NCI-H226 (cell line): ENCODE measurements at regions not wholly inside any gene's neighbourhood (a gene's known extent, or its start where the extent isn't known, plus 50 kb on each side); places are given as distances from the start of the nearest gene placed in this dataset.

Experiments
- DNase-seq: peaks from one replicate; pipeline ENCODE4 v3.0.0-alpha.2; 2015

DNA sequence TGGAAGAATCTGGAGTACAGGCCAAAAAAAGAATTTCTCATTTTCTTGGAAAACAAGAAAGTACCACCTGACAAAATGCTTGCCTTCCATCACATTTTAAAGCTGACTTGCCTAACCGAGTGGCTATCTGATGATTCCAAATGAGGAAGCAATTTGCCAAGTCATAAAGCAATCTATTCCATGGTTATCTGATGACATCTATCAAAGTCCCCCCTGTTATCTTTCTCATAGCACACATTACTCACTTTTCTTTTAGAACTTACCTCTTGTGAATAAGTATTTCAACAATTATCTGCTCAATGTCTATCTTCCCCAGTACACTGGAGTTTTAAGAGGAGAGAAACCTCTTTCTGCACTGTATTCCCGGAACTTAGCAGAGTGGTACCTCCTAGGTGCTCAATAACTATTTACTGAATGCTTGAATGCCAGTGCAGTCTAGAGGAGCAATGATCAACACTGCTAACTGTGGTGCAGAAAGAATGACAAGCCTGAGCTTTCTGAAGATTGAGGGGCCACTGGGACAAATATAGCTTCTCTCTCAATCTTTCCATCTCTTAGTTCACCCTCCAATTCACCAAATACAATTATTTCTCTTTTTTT is 186.3 kb upstream of the ATP11B start:
- no peak for DNase-seq

DNA sequence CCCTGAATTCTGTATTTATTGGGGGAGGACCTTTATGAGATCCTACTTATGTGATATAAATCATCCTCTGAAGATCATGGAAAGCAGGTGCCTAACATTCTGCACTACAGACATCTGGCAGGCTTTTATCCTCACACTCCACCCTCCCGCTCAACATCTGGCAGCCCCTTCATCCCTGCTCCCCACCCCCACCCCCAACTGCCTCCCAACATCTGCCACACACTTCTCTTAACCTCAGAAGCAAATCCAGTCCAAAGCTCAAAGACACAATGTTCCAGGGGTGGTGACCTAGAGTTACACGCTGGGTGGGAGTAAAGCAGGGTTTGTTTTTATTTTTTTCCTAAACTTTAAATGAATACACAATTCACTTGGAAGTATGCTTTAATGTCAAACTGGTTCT is 184.5 kb upstream of the ATP11B start:
- no peak for DNase-seq

DNA sequence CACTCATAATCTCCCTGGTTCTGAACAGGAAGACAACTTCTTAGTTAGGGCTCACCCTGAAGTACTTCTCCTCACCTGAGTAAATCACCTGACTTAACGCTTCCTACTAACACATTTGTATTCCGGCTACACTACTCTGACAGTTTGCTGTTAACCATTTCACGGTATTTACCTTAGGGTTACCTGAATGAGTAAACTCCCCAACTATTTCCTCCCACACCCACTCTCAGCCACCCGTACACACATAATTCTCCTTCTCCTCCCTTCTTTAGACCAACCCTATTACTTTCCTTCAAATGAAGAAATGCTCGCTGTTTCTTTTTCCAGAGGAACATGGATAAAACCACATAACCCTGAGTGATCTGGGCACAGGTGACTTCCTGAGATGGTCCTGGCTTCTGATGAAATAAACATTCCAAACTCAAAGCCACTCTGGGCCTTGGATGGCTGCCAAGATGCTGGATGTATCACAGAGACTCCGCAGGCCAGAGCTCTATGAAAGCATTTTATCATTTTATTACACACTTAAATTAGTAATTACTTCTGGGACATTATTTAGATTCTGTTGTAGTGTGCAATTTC is 183.6 kb upstream of the ATP11B start:
- no peak for DNase-seq

DNA sequence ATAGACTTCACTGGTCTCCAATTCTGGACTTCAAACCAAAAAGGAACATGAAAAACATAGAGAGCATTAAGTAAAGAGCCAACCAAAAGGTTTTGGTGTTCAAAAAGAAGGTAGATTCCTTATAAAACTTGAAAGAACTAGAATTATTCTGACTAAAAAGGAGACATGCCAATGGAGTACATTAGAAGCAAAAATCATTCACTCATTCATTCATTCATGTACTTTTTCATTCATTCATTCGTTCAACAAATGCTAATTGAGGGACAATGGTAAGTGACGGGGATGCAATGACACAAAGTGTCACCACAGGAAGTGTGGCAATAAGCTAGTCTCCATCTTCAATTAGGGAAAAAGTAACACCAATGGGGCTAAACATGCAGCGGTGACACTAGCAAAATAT is 181.0 kb upstream of the ATP11B start:
- no peak for DNase-seq

DNA sequence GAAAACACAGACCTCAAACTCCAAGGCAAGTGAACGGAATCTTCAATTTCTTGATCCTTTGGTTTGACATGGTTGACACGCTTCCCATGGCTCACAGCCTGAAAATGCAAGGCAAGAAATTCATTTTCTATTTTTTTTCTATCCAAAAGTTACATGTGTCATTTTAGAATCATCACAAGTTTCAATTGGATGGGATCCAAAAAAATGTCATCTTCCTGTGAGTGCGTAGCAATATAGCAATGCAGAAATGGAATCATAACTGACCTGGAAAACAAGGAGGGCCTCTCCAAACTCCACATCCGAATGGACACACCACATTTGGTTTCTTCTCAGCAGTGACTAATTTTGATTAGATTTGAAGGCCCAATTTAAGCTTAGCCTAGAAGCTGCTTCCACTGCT is 175.8 kb upstream of the ATP11B start:
- no peak for DNase-seq

DNA sequence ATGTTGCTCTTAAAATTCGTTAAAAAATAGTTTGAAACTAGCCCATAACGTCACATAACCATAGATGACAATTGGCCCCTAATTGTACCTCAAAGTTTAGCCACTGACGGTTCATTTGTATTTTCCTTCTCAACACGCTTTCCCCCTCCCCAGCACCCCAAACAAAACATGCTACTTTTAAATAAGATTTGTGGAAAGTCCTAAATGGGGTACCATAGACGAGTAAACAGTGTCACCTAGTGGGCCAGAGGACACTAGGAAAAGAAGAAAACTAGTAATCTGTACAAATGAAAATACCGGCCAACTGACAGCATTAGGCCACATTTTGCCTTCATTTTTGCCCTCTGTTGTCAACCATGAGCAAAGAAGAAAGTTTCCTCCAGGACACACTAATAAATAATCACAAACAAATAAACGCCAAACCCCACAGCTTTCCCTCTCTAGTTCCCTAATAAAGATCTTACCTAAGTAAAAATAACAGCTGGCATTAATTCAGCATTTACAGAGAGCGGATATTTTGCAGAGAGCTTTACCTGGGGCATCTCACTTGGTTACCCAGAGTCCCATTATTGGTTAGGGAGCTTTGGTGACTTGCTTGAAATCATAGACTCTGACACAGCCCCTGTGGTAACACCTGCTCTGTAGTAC is 175.1 kb upstream of the ATP11B start:
- DNase-seq = no peak

DNA sequence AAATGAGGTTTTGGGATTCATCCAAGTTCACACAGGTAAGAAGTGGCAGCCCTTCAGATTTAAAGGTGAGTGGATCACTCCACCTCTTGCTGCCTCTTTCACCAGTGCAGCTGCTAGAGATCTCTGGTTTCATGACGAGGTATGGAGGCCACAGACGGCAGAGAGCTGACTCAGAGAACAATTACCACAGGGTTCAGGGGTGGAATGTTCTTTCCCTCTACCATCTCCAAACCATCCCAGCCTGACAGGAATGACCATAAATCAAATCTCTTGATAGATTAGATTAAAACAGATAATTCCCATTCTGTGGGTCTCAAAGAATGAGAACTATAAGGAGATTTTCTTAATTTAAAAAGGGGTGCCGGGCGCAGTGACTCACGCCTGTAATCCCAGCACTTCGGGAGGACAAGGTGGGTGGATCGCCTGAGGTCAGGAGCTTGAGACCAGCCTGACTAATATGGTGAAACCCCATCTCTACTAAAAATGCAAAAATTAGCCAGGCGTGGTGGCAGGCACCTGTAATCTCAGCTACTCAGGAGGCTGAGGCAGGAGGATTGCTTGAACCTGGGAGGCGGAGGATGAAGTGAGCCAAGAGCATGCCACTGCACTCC is 174.2 kb upstream of the ATP11B start:
- peak; percentile 86 for DNase-seq

DNA sequence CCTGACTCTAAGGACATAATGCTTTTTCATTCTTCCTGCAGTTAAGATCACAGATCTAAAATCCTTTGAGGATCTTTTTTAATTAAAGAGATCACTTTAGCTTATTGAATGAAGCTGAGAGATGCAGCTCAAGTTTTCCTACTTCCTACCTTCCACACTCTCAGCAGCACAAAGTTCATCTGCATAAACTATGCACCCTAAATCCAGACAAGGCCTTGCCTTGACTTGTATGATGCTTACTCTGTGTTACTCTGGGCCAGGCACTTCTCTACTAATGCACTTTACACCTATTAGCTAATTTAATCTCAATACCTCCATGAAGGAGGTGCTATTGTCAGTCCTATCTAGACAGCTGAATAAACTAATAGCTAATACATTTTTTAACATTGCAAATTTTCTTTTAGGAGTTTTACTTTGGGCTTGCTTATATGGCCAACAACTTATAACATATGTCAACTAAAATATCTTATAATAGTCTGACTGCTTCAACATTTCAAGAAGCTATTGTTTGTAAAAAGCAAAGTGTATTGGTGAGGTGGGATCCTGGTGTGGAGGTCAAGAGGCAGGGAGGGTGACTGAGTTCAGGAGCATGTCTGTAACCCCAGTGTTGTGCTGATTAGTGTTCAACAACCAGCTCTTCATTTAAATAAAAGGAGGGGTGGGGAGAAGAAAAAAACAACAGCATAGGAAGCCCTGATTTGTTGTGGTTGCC is 172.4 kb upstream of the ATP11B start:
- DNase-seq = no peak

DNA sequence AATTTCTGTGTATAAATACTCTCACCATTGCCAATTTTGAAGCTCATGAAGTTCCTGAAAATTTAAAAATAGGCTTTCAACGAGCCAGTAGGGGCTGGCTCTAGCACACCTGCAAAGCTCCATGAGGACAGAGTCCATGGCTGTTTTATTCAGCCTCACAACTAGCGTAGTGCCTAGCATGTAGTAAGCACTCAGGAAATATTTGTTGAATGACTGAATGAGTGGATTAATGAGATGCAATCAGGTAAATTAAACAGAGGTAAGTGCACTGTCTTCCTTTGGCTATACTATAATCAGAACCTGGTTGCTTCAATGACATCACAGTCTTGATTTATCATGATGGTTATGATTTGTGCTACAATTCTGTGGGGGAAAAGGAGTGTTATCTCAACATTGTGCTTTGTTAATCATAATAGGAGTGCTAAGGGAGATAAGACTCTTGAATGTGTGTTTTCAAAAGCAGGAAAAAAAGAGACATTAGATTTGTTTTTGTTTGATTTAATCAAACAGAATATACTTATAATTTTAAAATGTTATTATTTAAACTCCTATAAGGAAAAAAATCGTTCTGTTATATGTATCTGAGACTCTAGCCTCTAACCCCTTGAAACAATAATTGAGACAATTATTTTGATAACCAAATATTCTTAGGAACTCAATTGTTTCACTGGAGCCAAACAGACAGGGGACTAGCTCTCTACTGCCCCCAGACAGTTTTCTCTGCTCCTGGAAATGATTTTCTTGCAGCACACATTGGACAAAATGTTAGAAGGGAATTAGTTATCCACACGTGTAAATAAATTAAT is 171.7 kb upstream of the ATP11B start:
- DNase-seq = no peak

DNA sequence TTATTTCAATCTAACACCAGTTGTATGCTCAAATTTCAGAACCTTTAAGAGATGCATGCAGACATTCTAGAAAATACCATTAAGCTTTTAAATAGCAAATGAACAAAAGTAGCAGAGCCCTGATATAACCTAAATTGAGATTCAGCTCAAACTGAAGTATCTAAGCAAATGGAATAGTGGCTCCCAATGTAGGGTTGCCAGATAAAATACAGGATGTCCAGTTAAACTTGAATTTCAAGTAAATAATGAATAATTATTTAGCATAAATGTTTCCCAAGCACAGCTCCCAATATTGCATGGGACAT is 171.1 kb upstream of the ATP11B start:
- DNase-seq = no peak

DNA sequence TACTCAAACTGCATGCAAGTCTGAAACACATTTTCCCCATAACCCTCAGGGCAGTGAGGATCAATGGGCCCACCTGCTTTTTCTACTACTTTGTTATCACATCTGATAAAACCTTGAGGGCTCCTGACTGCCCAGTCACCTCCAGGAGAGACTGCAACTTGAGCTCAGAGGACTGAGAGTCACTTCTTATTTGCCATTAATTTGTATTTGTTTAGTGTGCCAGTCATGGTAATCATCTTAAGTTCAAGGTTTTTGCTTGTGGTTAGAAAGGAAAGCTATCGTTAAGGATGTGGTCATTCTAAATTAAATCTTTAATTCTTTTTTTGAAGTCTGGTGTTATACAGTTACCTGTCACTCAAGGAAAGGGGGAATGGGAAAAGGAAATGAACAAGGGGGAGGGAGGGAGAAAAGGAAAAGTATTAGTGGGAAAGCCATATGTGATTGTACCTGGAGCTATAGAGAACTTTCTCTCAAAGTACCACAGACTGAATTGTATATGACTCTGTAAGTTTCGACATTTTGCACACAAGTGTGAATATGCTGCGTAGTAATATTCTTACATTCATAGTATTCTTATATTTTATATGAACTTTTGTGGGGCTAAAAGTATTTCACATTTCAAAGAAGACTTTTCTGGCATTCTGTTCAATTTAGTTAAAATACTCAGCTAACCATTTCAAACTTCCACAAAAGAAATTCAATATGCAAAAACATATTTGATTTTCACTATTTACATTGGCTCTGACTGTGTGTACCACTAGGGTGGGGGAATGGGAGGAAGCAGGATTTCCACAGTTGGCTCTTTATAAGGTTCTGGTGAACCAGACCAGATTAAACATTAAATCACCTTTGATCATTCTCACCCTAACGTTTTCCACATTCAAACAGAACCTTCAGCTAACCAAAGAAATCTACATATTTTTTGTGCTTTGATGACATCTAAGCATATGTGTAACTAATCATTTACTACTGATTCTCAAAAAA is 166.5 kb upstream of the ATP11B start:
- DNase-seq = no peak

DNA sequence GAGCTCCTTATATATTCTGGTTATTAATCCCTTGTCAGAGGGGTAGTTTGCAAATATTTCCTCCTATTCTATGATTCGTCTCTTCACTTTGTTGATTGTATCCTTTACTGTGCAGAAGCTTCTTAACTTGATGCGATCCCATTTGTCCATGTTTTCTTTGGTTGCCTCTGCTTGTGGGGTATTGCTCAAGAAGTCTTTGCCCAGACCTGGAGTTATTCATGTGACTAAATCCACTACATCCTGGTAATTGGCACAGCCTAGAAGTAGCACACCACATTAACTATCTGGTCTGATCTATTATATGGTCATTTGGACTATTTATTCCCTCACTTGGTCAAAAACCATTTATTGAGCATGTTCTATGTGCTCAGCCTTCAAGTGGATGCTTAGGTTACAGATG is 164.8 kb upstream of the ATP11B start:
- no peak for DNase-seq

DNA sequence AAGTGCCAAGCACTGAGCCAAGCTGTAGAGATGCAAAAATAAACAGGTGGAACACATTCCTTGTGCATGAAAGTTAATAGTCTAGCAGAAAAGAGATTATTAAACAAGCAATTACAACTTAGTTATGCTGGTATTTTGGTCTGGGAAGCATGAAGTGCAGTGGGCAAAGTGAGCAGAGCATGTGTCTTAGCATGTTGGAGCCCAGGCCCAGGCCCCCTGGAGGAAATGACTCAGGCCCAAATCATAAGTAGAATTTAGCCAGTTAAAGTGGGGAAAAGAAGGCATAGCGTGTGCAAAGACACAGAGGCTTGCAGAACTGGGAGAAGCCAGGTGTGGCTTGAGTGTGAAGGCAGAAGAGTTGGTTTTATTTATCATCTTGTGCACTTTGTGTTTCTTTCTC is 163.8 kb upstream of the ATP11B start:
- DNase-seq = no peak

DNA sequence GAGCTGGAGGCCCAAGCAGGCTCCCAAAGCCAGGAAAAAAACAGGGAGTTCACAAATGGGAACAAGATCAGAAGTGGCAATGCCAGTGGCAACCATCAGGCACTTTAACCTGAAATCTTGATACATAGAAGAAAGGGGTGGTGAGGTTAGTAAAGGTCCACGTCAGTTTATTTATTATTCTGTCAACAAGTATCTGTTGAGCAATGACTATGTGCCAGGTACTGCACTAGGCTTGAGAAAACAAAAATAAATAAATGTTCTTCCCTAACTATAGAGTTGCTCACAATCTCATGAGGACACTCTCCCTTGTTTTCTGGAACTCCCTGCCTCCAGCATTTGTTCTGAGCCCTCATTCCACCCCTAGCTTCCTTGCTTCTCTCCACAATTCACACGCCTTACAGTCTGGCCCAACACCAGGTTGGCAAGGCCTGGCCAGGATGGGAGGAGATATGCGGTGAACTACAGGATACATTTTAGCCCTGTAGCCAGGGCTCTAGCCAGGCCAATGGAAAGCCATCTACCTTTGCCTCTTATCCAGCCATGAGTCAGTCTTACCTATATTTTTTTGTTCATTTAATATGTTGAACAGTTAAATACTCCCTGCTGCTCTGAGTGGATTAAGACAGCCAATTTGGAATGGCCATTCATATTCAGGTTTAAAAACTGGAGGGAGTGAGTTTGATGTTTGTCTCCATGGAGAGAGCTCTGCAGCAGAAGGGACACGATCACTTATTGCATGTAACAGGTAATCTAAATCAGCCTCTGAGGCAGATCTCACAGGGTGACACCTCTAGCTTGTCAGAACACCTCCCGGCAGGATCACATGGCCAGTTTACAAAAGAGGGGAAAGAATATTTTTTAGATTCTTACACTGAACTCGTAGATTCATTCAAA is 161.9 kb upstream of the ATP11B start:
- no peak for DNase-seq

DNA sequence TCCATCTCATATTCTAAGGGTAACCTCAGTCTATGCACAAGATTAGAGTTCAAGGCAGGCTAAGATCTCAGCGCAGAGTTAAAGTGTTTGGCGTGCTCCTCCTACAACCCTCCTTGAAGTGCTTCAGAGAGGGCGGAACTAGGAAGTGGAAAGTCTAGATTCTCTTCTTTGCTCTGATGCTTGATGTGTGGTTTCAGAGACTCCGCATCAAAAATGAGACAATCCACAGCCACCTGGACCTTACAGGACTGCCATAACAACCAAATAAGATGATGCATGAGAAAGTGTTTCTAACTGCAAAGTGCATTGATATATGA is 161.3 kb upstream of the ATP11B start:
- DNase-seq = no peak

DNA sequence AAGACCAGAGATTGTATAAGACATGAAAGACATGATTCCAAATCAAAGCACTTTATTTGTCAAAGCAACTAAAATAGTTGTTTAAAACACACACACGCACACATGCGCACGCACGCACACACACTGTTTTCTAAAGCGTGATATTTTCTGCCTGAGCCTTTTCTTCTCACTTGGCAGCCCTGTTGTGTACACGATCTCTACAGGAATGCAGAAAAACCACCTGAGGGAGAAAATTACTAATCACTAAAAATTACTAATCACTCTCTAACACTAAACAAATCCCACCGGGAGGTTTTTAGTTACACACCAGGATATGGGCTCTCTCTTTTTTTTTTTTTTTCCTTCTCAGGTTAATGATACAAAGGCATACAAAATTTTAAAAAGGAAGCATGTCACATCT is 160.1 kb upstream of the ATP11B start:
- no peak for DNase-seq

DNA sequence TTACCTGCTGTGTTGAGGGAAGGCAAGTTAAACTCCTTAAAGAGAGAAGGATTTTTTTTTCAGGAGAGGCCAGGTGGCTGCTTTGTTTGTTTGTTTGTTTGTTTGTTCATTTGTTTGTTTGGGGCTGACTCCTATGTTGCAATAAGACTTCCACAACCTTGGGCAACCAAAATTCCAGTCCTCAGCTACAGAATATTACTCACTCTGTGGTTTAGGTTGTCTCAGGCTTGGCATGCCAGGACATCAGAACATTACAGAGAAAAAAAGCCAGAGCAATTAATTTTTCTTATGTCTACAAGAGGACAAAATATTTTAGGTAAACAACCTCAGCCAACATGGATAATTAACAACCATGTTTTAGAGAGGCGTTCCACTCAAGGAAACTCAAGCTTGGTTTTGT is 156.7 kb upstream of the ATP11B start:
- DNase-seq = peak; percentile 18

DNA sequence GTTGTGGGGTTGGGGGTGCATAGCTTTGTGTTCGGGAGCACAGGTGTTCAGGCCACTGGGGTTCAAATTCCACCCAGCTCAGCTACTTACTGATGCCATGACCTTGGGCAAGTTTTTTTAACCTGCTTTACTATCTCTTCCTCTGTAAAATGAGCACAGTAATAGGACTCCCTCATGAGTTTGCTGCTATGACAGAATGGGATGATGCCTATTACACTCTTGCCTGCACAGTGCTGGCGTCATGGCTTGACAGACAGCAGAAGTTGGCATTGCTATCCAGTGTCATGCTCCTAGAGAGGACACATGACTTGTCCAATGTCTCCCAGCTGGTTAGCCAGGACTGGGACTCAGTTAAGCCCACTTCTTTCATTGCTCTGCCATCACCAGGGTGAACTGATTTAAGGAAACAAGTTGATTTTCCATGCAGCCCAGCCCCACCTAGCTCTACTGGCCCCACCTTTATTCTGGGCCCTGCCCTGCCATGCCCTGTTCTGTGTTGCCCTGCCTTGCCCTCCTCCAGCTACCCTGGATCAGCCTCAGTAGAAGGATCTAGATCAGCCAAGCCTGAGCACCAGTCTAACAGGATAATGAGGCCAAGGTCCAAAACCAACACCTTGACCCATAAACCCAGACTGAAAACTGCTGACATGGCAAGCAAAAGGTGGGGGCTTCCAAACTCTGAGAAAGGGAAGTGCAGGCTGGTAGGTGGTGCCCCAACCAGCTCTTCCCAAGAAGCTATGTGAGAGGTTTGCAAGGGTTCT is 155.8 kb upstream of the ATP11B start:
- DNase-seq = no peak

DNA sequence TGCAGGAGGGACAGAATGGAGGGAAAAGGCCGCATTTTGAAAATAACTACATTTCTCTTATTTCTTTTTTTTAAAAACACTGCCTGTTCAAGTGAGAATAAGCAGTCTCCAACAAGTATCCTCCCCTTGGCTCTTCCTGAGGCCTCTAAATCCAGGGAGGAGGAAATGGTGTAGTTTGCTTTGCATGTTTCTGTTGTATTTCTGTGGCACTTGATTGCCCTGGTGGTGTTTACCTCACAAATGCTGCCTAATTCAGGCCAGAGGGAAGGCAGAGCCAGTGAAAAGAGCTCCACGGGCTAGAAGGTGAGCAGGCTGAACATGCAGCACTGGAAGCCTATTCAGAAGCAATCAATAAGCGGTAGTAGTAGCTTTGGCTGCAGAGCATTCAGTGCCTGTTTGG is 149.3 kb upstream of the ATP11B start:
- DNase-seq = no peak

DNA sequence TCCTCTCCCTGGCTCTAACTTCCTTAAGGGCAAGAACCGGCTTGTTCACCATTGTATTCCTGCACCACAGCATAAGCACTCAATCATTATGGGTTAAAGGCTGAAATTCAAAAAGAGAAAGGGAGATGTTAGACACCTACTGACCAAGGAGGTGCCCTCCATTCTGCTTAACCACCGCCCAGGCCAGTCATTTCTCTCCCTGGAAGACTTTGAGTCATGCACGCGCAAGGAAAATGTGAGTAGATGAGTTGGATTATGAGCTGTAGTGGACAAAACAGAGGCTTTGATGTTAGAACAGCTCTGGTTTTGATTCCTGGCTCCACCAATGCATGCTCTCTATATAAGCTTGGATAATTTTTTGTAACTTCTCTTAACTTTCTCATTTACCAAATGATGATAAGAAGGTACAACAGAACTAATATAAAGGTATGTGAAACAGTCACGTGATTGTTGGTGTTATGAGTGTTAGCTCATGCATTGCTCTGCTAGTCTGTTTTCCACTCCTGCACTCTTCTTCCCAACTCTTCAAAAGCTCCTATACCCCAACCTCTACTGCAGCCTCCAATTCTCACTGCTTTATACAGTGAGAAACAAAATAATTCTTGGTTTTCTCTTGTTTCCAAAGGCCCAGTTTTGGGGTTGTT is 148.4 kb upstream of the ATP11B start:
- no peak for DNase-seq
